ENCODE measurements at regions not wholly inside any gene's neighbourhood (a gene's known extent, or its start where the extent isn't known, plus 50 kb on each side); places are given as distances from the start of the nearest gene placed in this dataset.
A peak's percentile ranks its signal among the peaks of the same experiment; 100 is the strongest.

GRCh38 chr5:98641671-98642070, 131.8 kb upstream of the RGMB start:
- H3K27me3 ChIP-seq: no peaks in the 10 kb centered on the region
- no peak for DNase-seq
- peaks cover 3% of the 10 kb centered on the region; the same call in 1 of the 2 replicates for H3K9me3 ChIP-seq
- no peaks in the 10 kb centered on the region for H3K36me3 ChIP-seq
- no peak overlapping the region for H3K4me3 ChIP-seq

DNA sequence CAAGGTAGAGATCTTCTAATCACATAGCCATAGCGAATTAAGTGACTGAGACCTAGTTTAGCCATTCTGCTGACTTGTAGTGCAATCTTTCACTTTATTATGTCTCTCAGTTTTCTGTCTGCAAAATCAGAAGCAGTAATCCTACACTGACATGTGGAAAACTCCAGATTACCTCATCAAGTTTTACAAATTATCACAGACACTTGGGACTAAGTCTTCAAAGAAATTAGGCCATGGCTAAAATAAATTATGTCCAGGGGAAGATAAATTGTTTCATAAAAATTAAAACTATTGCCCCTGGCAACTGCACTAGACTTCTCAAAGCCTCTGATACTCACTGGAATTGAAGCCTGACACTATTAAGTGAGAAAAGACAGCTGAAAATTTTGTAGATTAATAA, 129.9 kb upstream of the RGMB start:
- Histone ChIP-seq H3K27me3 (no peaks in the 10 kb centered on the region), H3K9me3 (peaks cover 3% of the 10 kb centered on the region; the same call in 1 of the 2 replicates), H3K36me3 (no peaks in the 10 kb centered on the region), H3K4me3 (no peak overlapping the region)
- DNase-seq: no peak

GRCh38 chr5:98651715-98652114, 121.7 kb upstream of the RGMB start:
- Histone ChIP-seq H3K27me3 (no peaks in the 10 kb centered on the region), H3K36me3 (no peaks in the 10 kb centered on the region), H3K4me3 (no peak overlapping the region), H3K9me3 (no peaks in the 10 kb centered on the region)
- DNase-seq: peak; percentile 14

DNA sequence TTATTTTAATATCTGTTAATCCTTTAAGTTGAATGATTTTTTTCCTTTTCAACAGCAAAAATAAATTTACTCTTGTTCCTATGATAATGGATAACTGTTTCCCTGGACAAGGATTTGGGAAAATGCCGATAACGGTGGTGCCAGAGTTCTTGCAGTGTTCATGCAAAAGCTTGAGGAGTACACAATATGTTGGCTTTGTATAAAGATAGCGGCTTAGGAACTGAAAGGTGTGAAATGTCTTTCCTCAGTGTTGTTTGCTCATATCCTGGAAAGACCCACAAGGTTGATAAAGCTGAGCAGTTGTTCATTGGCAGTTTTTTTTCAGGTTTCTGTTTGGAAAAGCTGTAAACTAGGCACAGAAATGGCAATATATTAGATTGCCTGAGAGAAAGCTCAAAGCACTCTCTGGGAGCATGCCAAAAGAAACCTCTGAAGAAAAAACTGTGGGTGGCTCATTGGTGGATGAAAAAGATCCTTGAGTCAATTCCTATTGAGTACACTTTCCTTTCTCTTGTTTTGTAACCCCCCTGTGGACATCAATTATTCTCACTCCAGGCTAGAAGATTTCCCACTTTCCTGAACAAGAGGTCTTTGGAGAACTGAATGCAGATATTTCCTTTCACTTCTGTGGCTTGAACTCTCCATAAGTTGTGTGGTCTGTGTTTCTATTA, 117.2 kb upstream of the RGMB start:
- no peak overlapping the region for H3K4me3 ChIP-seq
- H3K36me3 ChIP-seq: no peaks in the 10 kb centered on the region
- H3K27me3 ChIP-seq: no peaks in the 10 kb centered on the region
- no peak for DNase-seq
- H3K9me3 ChIP-seq: no peaks in the 10 kb centered on the region

DNA sequence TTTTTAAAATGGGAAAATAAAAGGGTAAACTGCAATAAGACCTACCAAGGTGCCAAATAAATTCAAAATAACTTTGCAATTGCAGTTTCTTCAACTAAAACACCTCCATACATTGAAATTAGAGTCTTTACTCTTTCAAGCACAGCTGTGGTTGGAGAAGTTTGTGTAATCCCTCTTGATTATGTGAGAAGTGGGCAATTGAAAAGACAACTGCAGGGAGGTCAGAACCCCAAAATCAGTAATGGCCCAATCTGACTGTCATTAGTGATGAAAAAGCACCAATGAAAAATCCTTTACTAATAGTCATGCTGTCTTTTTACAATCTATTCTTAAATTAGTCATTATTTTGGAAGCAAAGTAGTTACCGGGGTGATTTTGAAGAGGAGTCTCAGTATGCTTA, 116.7 kb upstream of the RGMB start:
- Histone ChIP-seq H3K9me3 (no peaks in the 10 kb centered on the region), H3K27me3 (no peaks in the 10 kb centered on the region), H3K4me3 (no peak overlapping the region), H3K36me3 (no peaks in the 10 kb centered on the region)
- DNase-seq: no peak

- no peaks in the 10 kb centered on the region for H3K27me3 ChIP-seq
- H3K9me3 ChIP-seq: no peaks in the 10 kb centered on the region
- no peaks in the 10 kb centered on the region for H3K36me3 ChIP-seq
- H3K4me3 ChIP-seq: no peak overlapping the region
- DNase-seq: no peak
These were observed 115.9 kb upstream of the RGMB start for GRCh38 chr5:98657559-98657958.

DNA sequence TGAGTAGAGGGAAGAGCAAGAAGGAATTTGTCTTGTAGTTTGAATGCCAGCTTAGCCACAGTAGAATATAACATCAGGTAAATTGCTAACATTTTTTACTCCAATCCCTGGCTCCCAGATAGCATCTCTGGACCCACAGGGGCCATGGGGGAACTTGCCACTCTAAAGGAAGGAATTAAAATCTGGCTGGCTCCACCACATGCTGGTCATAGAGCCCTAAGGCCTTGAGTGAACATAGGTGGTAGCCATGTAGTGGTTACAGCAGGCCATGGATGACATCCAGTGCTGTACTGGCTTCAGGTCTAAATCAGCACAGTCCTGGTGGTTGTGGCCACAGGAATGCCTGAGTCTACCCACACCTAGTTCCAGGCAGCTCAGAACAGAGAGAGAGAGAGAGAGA, 109.9 kb upstream of the RGMB start:
- DNase-seq: no peak
- no peak overlapping the region for H3K4me3 ChIP-seq
- no peaks in the 10 kb centered on the region for H3K27me3 ChIP-seq
- no peaks in the 10 kb centered on the region; the same call in 1 of the 2 replicates for H3K36me3 ChIP-seq
- H3K9me3 ChIP-seq: no peaks in the 10 kb centered on the region; the same call in 1 of the 2 replicates

DNA sequence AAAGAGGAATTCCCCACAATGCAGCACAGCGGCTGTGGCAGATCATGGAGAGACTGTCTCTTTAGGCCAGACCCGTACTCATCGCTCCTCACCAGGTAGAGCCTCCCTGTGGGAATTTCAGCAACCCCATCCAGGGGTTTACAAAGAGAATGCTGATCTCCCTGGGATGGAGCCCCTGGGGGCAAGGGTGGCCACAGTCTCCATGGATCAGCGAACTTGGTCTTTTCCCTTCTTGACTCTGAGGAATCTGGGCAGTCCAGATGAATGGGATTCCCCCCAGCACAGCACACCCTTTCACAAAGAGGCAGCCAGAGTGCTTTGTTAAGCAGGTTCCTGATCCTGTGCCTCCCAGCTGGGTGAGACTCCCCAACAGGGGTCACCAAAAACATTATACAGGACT, 108.7 kb upstream of the RGMB start:
- Histone ChIP-seq H3K9me3 (no peaks in the 10 kb centered on the region; the same call in 1 of the 2 replicates), H3K27me3 (no peaks in the 10 kb centered on the region), H3K4me3 (no peak overlapping the region), H3K36me3 (no peaks in the 10 kb centered on the region; the same call in 1 of the 2 replicates)
- DNase-seq: no peak

- no peaks in the 10 kb centered on the region for H3K27me3 ChIP-seq
- no peak for DNase-seq
- no peak overlapping the region for H3K4me3 ChIP-seq
- H3K36me3 ChIP-seq: no peaks in the 10 kb centered on the region
- H3K9me3 ChIP-seq: peaks cover 4% of the 10 kb centered on the region
These were observed 93.5 kb upstream of the RGMB start for GRCh38 chr5:98679963-98680362.

DNA sequence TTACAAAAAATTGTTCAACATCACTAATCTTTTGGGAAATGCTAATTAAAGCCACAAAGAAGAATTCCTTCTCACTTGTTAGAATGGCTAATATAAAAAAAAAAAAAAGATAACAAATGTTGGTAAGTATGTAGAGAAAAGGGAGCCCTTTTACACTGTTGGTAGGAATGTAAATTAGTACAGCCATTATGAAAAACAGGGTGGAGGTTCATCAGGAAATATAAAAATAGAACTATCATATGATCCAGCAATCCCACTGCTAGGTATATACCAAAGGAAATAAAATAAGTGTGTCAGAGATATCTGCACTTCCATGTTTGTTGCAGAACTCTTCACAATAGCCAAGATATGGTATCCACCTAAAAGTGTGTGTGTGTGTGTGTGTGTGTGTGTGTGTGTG, 83.5 kb upstream of the RGMB start:
- H3K27me3 ChIP-seq: no peaks in the 10 kb centered on the region
- H3K9me3 ChIP-seq: peaks cover 2% of the 10 kb centered on the region; the same call in 1 of the 2 replicates
- H3K36me3 ChIP-seq: no peaks in the 10 kb centered on the region
- no peak overlapping the region for H3K4me3 ChIP-seq
- no peak for DNase-seq

DNA sequence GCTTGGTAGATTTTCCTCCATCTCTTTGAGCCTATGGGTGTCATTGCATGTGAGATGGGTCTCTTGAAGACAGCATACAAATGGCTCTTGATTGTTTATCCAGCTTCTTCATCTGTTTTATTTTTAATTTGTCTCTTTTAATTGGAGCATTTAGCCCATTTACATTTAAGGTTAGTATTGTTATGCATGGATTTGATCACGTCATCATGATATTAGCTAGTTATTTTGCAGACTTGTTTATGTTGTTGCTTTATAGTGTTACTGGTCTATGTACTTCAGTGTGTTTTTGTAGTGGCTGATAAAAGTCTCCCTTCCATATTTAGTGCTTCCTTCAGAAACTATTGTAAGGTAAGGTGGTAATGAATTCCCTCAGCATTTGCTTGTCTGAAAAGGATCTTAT, 78.6 kb upstream of the RGMB start:
- Histone ChIP-seq H3K36me3 (no peaks in the 10 kb centered on the region), H3K27me3 (no peaks in the 10 kb centered on the region), H3K9me3 (peaks cover 11% of the 10 kb centered on the region), H3K4me3 (no peak overlapping the region)
- no peak for DNase-seq

GRCh38 chr5:98698359-98698758, 75.1 kb upstream of the RGMB start:
- Histone ChIP-seq H3K4me3 (no peak overlapping the region), H3K36me3 (no peaks in the 10 kb centered on the region), H3K9me3 (peaks cover 18% of the 10 kb centered on the region), H3K27me3 (no peaks in the 10 kb centered on the region)
- DNase-seq: no peak

- no peaks in the 10 kb centered on the region for H3K36me3 ChIP-seq
- H3K9me3 ChIP-seq: peaks cover 19% of the 10 kb centered on the region
- no peak overlapping the region for H3K4me3 ChIP-seq
- no peak for DNase-seq
- H3K27me3 ChIP-seq: no peaks in the 10 kb centered on the region
These were observed 72.7 kb upstream of the RGMB start for GRCh38 chr5:98700730-98701129.

DNA sequence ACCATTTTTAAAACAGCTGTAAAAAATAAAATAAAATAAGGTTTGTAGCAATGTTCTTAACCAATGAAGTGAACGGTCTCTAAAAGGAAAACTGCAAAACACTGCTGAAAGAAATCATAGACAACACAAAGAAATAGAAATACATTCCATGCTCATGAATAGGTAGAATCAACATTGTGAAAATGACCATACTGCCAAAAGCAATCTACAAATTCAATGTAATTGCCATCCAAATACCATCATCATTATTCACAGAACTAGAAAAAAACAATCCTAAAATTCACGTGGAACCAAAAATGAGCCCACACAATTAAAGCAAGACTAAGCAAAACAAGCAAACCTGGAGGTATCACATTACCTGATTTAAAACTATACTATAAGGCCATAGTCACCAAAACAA, 67.6 kb upstream of the RGMB start:
- Histone ChIP-seq H3K36me3 (no peaks in the 10 kb centered on the region), H3K9me3 (peaks cover 15% of the 10 kb centered on the region), H3K4me3 (no peak overlapping the region), H3K27me3 (no peaks in the 10 kb centered on the region)
- no peak for DNase-seq

GRCh38 chr5:98709681-98710080, 63.8 kb upstream of the RGMB start:
- H3K4me3 ChIP-seq: no peak overlapping the region
- DNase-seq: no peak
- no peaks in the 10 kb centered on the region for H3K36me3 ChIP-seq
- no peaks in the 10 kb centered on the region; the same call in none of the 2 replicates for H3K9me3 ChIP-seq
- H3K27me3 ChIP-seq: no peaks in the 10 kb centered on the region

DNA sequence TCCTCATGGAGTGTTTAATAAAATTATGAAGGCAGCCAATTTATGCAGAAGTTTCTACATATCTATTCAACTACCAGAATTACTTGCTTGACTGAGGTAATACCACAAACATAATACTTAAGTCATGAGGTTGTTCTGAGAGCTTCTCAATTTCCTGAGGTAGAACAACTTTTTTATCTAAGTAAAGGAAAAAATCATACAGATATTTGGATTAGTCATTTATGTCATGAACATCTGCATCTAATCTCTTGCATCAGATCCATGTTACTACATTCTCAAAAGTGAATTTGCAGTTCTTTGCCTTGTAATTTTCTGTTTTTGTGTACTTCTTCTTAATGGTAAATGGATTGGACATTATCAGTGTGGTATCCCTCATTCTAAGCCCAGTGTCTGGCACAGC, 60.4 kb upstream of the RGMB start:
- Histone ChIP-seq H3K4me3 (no peak overlapping the region), H3K9me3 (no peaks in the 10 kb centered on the region; the same call in 1 of the 2 replicates), H3K27me3 (no peaks in the 10 kb centered on the region), H3K36me3 (no peaks in the 10 kb centered on the region)
- DNase-seq: no peak

DNA sequence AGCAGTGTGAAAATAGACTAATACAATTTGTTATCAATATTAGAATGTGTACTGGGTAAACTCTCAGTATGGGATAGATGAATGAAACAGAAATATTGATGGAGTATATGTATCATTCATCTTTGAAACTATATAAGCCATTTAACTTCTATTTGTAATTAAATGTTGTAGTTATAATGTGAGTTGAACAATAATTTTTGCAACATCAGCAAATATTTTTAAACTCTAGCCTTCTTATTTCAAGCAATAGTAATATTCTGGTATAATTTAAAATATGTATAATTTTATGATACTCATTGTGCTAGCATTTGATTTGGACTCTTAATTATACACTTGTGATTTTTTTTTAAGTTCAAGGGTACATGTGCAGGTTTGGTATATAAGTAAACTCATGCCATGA, 59.6 kb upstream of the RGMB start:
- H3K4me3 ChIP-seq: no peak overlapping the region
- DNase-seq: no peak
- no peaks in the 10 kb centered on the region for H3K27me3 ChIP-seq
- no peaks in the 10 kb centered on the region; the same call in 1 of the 2 replicates for H3K9me3 ChIP-seq
- no peaks in the 10 kb centered on the region for H3K36me3 ChIP-seq

GRCh38 chr5:98714710-98715288, 58.7 kb upstream of the RGMB start:
- Histone ChIP-seq H3K36me3 (no peaks in the 10 kb centered on the region), H3K27me3 (no peaks in the 10 kb centered on the region), H3K4me3 (no peak overlapping the region), H3K9me3 (no peaks in the 10 kb centered on the region; the same call in 1 of the 2 replicates)
- no peak for DNase-seq

Measured in MG63 (cell line).